Psoas muscle (tissue), 7 donors: ENCODE measurements at regions not wholly inside any gene's neighbourhood (a gene's known extent, or its start where the extent isn't known, plus 50 kb on each side); places are given as distances from the start of the nearest gene placed in this dataset.

Source experiments
- ATAC-seq, 4 donors: fragments of 200-7000 bp; cut with Tn5 transposase; one replicate each; pipeline ENCODE4 v1.9.1; 2020; ENCODE audit warnings: moderate library complexity in 3 of 4, mild to moderate bottlenecking in 2 of 4
- DNase-seq, 2 donors: peaks; one replicate each; pipeline ENCODE4 v3.0.0-alpha.2; 2020
- H3K27ac ChIP-seq: fragments of 200-600 bp; one replicate; pipeline ENCODE4 v1.8.0; 2022
- H3K27me3 ChIP-seq, 3 donors: fragments of 200-600 bp in 1 of 3; one replicate each; pipeline versions ENCODE4 v1.6.1 to v1.8.0; 2013 to 2022; ENCODE audit warnings: low read length in 2 of 3, mild to moderate bottlenecking in 2 of 3, moderate library complexity in 1 of 3; ENCODE audit not compliant: insufficient read depth in 3 of 3
- H3K36me3 ChIP-seq, 2 donors: fragments of 200-600 bp in 1 of 2; one replicate each; pipeline versions ENCODE4 v1.6.1 to v1.8.0; 2013 to 2022; ENCODE audit warnings: low read depth in 1 of 2, mild to moderate bottlenecking in 1 of 2, moderate library complexity in 1 of 2; ENCODE audit not compliant: insufficient read depth in 1 of 2
- H3K4me1 ChIP-seq: fragments of 200-600 bp; one replicate; pipeline ENCODE4 v1.8.0; 2022
- H3K4me3 ChIP-seq: fragments of 200-600 bp; one replicate; pipeline ENCODE4 v1.8.0; 2022; ENCODE audit warnings: mild to moderate bottlenecking
- H3K9me3 ChIP-seq: fragments of 200-600 bp; one replicate; pipeline ENCODE4 v1.8.0; 2022
- CTCF ChIP-seq: fragments of 200-600 bp; IDR thresholded peaks from one replicate; pipeline ENCODE4 v1.8.0; 2022; ENCODE audit warnings: antibody characterized with exemption
- WGBS, 3 donors: extraction: QIAGEN DNeasy Blood & Tissue Kit; methylation state at CpG; one replicate each; pipeline versions ENCODE4 v1.1.6 to v1.1.7; 2013; 5-methylcytosine and 5-hydroxymethylcytosine counted together
- intact Hi-C, 2 donors: fragments of 100-400 bp; cut with DNase I; formaldehyde crosslinking; loops; one replicate each; pipeline versions ENCODE4 v1.11.0 to v1.14.2; 2022
- donor health status: healthy with polysubstance abuse.
- donor health status: DM: no; HTN: no; CAD: no; lungs with moderate emphysema.
- donor health status: Bipolar disorder and iron deficiency.
- donor health status: healthy.
- donor health status: DM: yes; HTN: yes; CAD: no.
- donor health status: DM: no; HTN: no; CAD: no.
- donor health status: DM: yes; HTN: yes; CAD: no.

GRCh38 chr15:77851086-77851485, 218.4 kb upstream of the LINGO1 start:
- Histone ChIP-seq H3K4me3 (no peak overlapping the region), H3K27me3 (peaks cover 0 to 51% (median 4%) of the 10 kb centered on the region in 3 donors), H3K36me3 (no peaks in the 10 kb centered on the region), H3K27ac (no peak overlapping the region), H3K4me1 (no peaks in the 10 kb centered on the region), H3K9me3 (peaks cover 6% of the 10 kb centered on the region)
- no peak for ATAC-seq
- intact Hi-C loops = no loop called here
- 70 to 80% (median 75%) methylated on average over 7 of the region's 7 CpGs for whole genome bisulfite sequencing, 3 donors
- DNase-seq = peak in 1 of 2 donors; percentile 9
- no peak for TF ChIP-seq CTCF

- ATAC-seq (no peak), DNase-seq (no peak)
- no peak for TF ChIP-seq CTCF
- intact Hi-C loops = no loop called here
- Histone ChIP-seq H3K27me3 (peaks cover 0 to 43% (median 2%) of the 10 kb centered on the region in 3 donors), H3K4me3 (no peak overlapping the region), H3K9me3 (peaks cover 6% of the 10 kb centered on the region), H3K27ac (no peak overlapping the region), H3K36me3 (no peaks in the 10 kb centered on the region), H3K4me1 (no peaks in the 10 kb centered on the region)
- 67 to 82% (median 77%) methylated on average over 2 of the region's 2 CpGs for WGBS, 3 donors
These were observed 214.3 kb upstream of the LINGO1 start for GRCh38 chr15:77846986-77847385.

GRCh38 chr15:77846360-77846759, 213.6 kb upstream of the LINGO1 start:
- Histone ChIP-seq H3K4me3 (no peak overlapping the region), H3K27me3 (peaks cover 0 to 43% (median 2%) of the 10 kb centered on the region in 3 donors), H3K27ac (no peak overlapping the region), H3K9me3 (peaks cover 6% of the 10 kb centered on the region), H3K36me3 (no peaks in the 10 kb centered on the region), H3K4me1 (no peaks in the 10 kb centered on the region)
- WGBS, 3 donors = 25 to 37% (median 36%) methylated on average over 2 of the region's 2 CpGs
- DNase-seq = no peak
- no peak for TF ChIP-seq CTCF
- ATAC-seq = no peak
- intact Hi-C loops = no loop called here

GRCh38 chr15:77844798-77845446, 212.2 kb upstream of the LINGO1 start:
- TF ChIP-seq CTCF = no peak
- 85 to 91% (median 88%) methylated on average over 3 of the region's 3 CpGs for WGBS, 3 donors
- no peak overlapping the region for H3K27ac ChIP-seq
- no peak overlapping the region for H3K4me3 ChIP-seq
- no peaks in the 10 kb centered on the region for H3K9me3 ChIP-seq
- no peaks in the 10 kb centered on the region for H3K36me3 ChIP-seq
- H3K27me3 ChIP-seq = peaks cover 0 to 42% (median 0%) of the 10 kb centered on the region in 3 donors
- ATAC-seq (no peak), DNase-seq (peak in 1 of 2 donors; percentile 21)
- intact Hi-C loops = no loop called here
- no peaks in the 10 kb centered on the region for H3K4me1 ChIP-seq

- Histone ChIP-seq H3K27me3 (peaks cover 0 to 42% (median 0%) of the 10 kb centered on the region in 3 donors), H3K36me3 (no peaks in the 10 kb centered on the region), H3K4me3 (no peak overlapping the region), H3K4me1 (no peaks in the 10 kb centered on the region), H3K27ac (no peak overlapping the region), H3K9me3 (no peaks in the 10 kb centered on the region)
- DNase-seq = no peak
- no peak for TF ChIP-seq CTCF
- no peak for ATAC-seq
- intact Hi-C loops = no loop called here
- 59 to 73% (median 64%) methylated on average over 5 of the region's 5 CpGs for WGBS, 3 donors
These were observed 210.8 kb upstream of the LINGO1 start for GRCh38 chr15:77843546-77843945.
